Jurkat, Clone E6-1 (cell line): ENCODE measurements at regions not wholly inside any gene's neighbourhood (a gene's known extent, or its start where the extent isn't known, plus 50 kb on each side); places are given as distances from the start of the nearest gene placed in this dataset.

Experiments used
- DNase-seq: peaks from one replicate; pipeline ENCODE4 v3.0.0-alpha.2; 2011; ENCODE audit warnings: low read depth, low spot score
- H3K4me3 ChIP-seq: 2 replicates; pipeline ENCODE4 v1.5.1; 2011; ENCODE audit warnings: mild to moderate bottlenecking, low read length, control low read depth, moderate library complexity

DNA sequence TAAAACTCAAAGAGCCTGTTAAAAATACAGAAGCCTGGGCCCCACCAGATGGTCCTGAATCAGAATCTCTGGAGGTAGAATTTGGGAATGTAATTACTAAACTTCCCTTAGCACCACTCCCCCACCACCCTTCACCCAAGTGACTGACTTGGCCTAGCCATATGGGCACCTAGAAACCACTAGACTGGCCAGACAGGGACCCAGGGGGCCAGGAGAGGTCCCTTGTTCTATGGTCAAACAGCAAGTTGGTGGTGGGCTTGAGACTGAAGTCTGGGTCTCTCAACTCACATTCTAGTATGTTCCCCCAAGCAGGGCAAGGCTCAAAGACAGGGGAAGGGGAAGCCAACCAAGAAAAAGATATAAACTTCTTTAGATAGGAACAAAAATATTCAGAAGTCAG, 301.5 kb upstream of the TLE3 start:
- DNase-seq, result no peak
- no peak overlapping the region for H3K4me3 ChIP-seq

DNA sequence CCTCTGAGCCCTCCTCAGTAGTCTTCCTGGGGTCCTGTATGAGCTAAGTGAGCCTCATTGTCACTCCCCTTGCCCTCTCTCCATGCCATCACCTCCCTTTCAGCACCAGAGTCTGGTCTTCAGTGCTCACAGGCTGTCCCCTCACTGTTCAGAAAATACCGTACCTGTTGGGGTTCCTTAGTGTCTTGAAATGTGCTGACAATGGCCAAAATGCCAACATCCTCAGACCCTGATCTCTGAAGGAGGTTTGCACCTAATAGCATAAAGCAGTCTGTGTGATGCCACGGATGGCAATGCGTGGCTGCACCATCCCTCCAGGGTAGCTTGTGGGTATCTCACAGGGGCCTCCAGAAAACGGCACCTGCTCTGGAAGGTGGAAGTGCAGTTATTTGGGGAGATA, 301.0 kb upstream of the TLE3 start:
- H3K4me3 ChIP-seq, result no peak overlapping the region
- DNase-seq, result no peak

DNA sequence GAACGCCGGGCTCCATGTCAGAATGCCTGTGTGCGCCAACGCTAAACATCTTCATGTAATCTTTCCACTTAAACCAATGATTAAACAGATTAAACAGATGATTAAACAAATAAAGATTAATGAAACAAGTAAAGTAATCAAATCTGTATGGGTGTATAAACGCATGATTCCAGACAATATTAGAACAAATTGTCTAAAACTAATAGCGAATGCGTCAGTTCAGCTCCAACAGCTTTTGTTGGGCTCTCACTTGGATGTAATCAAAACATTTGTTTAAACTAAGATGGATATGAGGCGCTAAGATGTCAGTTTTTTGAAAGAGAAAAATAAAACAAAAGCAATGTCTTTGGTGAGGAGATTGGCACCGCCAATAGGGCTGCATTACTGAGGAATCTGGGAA, 299.1 kb upstream of the TLE3 start:
- no peak overlapping the region for H3K4me3 ChIP-seq
- no peak for DNase-seq

DNA sequence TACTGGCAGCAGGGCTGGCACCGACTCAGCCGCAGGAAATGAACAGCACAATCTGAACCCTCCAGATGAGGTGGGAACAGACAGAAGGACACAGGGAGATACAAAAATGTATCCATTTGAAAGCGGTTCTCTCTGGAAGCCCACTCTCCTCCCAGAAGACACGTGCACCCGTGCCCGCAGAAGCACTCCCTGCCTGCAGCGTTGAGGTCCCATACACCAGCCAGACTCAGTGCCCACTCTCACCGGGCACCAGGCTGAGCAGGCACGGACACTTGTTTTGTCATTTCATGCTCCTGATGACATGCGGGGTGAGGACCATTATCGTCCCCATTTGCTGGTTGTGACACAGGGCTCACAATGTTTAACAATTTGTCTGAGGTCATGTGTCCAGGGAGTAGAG, 297.4 kb upstream of the TLE3 start:
- DNase-seq, result no peak

DNA sequence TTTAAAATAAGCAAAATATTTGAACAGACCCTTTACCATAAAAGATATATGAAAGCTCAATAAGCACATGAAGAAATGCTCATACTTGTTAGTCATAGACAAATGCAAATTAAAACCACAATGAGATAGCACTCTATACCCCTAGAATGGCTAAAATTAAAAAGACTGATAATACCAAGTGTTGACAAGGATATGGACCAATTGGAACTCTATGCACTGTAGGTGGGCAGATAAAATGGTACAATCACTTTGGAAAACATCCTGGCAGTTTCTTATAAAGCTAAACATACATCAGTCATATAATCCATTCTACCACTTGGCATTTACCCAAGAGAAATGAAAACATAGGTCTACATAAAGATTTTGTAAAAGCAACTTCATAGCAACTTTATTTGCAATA, 293.0 kb upstream of the TLE3 start:
- DNase-seq, result no peak
- no peak overlapping the region for H3K4me3 ChIP-seq

More for the DNA sequence above, 297.4 kb upstream of the TLE3 start:
- no peak overlapping the region for H3K4me3 ChIP-seq

DNA sequence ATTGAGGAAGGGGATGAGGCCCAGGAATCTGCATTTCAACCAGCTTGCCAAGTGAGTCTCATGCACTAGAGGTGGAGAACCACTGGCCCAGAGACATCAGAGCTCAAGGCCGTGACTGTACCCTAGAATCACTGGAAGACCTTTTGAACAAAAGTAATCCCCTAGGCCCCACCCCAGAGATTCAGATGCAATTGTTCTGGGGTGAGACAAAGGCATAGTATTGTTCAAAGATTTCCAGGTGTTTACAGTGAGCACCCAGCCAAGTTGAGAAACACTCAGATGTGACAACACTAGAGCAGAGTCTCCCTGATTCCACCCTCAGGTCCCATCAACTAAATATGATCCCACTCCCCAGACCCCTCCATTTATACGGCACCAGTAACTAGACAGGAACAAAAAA, 290.3 kb upstream of the TLE3 start:
- H3K4me3 ChIP-seq, result no peak overlapping the region
- DNase-seq, result no peak

DNA sequence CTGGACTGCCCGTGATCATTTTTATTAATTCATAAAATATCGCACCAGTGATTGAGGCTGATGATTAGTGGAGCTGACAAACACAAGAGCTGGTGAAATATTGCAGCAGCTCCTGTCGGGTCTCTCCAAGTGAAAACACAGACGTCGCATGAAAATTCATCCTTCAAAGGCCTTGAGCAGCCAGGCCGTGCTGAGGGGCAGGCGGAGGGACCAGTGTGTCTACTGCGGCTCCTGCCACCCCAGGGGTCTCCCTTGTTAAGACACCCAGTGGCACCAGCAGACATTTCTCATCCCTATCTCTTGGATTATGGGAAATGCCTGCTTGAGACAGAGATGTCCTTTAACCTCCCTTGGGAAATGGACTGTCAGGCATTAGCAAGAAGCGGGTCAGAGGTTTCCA, 289.4 kb upstream of the TLE3 start:
- no peak overlapping the region for H3K4me3 ChIP-seq
- no peak for DNase-seq

DNA sequence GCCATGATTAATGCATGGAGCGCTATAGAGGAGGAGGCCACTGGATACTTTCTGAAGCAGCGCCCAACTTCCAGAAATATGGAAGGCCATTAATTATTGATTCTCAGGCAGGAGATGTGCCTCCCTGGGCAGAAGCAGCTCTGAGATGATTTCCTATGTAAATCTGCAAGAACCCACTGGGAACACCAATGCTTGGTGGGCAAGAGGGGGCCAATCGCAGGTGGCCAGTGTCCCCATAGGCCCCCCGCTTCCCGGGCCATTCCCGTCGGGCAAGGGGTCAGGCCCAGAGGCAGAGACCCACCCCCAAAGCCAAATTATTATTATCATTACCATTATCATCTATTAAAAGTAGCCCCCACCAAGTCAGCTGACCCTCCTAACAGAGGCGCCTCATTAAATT, 288.0 kb upstream of the TLE3 start:
- no peak for DNase-seq
- no peak overlapping the region for H3K4me3 ChIP-seq

DNA sequence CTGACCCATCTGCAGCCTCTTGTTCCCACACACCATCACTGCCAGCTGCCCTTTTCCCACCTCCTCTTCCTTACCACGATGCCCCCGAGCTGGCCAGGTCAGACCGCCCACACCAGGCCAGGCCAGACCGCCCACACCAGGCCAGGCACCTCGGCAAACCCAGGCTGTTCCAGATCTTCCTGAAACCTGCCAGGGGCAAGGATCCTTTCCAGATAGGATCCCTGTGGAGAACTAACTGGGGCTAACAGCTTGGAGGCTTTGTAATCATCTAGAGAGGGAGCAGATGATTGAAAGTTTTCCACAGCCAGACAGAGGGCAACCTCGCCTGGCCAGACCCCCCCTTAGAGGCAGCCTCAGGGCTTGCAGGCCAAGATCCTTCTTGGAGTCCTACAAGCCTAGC, 287.3 kb upstream of the TLE3 start:
- DNase-seq, result no peak
- no peak overlapping the region for H3K4me3 ChIP-seq

DNA sequence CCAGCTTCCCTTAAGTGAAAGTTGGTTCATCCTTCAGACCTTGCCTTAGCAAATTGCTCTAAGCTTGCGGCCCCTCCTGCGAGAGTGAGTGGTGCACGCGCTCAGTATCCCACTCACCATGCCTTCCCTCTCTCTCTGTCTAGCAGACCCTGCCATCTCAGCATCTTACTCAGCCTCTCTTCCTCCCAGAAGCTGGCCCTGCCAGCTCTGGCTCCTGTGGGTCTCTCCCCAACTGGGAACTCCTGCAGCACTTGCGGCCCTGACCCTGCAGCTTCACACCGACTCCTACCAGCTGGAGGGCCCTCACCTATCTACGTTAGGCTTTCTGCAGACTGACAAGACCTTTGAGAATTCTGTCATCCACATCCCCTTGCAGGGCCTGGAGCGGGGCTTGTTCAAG, 286.1 kb upstream of the TLE3 start:
- no peak for DNase-seq
- no peak overlapping the region for H3K4me3 ChIP-seq

DNA sequence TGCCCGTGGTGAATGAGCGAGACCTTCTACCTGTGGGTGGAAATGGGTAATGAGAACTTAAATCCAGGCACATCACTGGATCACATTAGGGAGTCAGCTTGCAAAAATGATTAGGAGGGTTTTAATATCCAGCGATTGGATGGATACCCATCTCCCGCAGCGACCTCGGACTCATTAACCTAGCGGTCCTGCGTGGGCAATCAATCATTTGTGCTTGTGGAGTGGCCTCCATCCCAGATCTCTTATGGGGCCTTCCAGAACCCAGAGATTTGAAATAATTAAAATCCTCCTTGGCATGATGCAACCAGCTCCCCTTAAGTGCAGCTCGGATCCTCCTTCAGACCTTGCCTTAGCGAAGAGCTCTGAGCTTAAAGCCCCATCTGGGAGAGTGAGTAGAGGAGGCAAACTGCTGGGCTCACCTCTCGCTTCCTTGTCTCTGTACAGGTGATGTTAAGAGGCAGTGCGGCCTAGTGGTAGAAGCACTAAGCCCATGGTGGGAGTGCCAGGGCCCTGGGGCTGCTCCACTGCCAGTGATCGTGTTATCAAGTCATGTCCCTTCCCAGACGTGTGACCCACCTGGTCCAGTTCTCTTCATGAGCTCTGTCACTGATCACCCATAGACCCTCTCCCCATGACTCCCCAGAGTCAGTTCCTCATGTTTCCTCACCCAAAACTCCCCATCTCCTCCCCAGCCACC, 285.2 kb upstream of the TLE3 start:
- no peak for DNase-seq

DNA sequence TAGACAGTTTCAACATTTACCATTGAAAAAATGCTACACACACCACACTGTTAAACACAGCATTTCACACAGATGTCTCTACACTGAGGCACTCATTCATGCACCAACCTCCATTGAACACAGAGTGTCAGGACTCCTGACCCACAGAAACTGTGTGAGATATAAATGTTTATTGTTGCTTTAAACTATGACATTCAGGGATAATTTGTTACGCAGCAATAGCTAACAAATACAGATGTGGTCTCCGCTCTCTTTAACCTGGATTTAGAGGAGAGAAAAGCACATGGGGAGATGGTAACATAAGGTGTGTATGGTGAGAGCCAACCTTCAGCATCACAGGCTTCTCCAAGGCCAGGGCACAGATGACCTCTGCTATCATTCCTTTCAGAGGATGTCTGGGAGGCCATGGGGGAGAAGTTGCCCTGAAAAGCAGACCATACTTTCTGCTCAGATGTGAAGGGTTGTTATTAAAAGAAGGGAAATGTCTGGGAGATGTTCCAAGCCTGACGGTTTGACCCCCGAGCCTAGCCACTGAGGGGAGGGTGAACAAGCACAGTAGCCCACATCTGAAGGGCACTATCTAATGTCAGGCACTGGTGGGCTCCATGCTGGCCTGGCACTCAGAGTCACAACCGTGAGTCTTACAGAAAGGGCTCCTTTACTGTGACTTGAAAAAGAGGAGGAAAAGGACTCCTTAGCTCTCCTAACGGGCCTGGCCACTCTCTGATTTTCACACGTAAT, 284.5 kb upstream of the TLE3 start:
- no peak for DNase-seq
- H3K4me3 ChIP-seq, result no peak overlapping the region

More for the DNA sequence above, 285.2 kb upstream of the TLE3 start:
- no peak overlapping the region for H3K4me3 ChIP-seq

DNA sequence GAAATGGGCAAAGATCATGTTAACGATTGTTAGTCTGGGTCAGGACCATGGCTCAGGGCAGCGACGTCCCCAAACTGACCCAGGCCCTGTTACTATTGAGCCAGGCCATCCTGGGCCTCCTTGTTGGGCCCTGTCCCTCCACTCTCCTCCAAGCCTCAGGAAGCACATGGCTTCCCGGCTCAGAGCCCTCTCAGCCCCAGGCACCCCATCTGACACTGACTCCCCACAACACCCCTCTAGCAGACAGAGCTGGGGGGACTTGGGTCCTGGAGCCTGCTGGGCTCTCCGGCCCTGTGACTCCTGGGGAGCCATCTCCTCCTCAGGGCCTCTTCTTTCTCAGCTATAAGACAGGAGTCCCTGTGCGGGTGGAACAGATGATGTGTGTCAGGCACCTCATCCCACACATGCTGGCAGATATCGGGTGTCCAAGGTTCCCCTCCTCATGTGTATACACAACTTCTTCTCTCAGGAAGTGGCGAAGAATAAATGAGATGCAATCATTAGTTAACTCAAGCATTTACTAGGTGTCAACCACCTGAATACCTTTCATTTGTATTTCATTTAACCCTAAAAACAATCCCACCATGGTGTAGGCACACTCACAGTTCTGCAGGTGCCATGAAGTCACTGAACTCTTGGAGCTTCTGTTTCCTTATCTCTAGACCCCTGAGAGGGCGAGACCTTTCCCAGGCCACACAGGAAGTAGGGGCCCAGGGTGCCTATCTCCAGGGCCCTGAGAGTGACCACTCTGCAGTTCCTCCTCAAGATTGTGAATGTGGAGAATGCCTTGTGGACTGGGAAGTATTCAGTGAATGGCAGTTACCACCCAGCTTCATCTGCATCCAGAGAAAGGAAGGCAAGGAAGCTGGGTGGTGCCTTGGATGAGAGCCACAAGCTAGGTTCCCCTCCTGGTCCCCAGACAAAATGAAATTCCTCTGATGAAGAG, 282.5 kb upstream of the TLE3 start:
- no peak for DNase-seq
- H3K4me3 ChIP-seq, result no peak overlapping the region

DNA sequence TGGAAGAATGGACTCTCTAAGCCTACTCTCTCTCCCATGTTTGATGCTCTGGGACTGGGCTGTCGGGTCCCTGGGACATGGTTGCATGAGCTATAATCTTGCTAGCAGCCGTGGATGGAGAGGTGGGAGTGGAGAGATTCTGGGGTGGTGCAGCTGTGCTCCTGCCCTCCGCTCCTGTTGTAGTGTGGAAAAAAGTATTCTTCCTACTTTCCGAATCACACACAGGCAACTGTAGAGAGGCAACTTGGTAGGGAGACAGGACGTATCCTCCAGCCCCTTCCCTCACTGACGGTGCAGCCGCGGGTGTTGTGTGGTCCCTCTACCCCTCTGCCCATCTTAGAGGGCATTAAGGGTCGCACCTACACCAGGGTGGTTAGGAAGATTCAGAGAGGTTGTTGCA, 281.4 kb upstream of the TLE3 start:
- no peak for DNase-seq
- no peak overlapping the region for H3K4me3 ChIP-seq

DNA sequence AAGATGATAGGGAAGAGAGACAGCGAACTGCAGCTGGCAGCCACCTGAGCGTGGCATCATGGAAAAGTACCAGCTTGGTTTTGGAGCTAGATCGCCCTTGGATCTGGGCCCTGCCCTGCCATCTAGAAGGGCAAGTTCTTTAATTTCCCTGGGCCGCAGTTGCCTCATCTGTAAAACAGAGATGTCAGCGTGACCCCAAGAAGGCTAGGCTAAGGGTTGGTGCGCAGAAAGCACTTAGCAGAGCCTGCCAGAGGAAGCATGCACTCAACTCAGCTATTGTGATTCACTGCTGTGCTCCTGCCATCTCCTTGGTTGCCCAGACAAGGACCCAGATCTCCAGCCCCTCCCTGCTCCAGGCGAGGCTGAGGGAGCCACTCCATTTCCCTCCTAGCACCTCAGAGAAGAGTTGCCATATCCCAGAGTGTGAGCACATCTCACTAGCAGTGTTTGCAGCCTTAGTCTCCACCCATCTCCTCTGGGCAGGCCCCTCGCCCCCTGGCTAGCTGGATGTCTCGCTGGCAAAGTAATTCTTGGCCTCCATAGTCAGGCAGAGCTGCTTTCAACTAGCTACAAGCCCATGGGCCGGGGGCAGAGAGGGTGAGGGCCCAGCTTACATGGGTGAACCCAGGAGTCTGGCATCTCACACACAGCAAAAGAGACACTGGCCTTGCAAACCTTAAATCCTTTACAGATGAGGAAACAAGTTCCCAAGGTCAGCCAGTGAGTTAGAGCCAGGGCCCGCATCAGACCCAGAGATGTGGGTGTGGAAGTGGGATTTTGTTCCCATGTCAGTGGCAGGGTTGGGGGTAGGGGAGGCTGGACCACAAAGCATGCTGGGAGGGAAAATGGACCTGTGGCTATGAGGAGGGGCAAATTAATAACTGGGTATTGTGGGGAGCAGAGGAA, 280.7 kb upstream of the TLE3 start:
- no peak overlapping the region for H3K4me3 ChIP-seq
- no peak for DNase-seq

DNA sequence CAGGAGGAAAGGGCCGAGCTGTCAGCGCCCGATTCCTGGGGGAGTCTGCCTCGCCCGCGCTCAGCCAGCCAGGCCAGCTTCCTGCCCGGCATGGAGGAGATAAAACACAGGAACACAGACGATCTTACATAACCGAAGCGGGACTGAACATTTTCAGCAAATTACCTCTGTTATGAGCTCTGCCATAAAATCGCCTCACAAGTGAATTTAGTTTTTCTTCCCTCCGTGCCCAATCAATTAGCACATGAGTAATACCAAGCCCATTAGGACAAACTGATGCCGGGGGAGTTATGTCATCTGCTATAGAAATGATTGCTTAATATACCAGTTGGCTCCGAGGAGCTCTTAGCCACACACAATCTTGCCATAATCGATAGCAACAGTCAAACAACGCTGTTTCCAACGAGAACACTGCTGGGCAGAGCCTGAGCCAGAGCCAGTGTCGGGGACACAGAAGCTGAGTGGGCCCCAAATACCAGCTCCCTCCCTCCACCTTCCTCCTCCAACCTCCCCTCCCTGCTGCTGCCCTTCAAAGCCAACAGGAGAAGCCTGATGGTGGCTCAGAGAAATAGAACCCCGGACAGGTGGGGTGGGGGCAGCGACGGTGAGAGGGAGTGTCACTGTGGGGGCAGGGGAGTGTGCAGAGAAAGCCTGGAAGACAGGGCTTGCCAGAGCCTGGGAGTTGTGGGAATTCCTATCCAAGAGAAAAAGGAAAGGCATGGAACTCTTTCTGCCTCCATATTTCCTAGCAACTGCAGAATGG, 279.4 kb upstream of the TLE3 start:
- no peak overlapping the region for H3K4me3 ChIP-seq
- DNase-seq, result no peak

DNA sequence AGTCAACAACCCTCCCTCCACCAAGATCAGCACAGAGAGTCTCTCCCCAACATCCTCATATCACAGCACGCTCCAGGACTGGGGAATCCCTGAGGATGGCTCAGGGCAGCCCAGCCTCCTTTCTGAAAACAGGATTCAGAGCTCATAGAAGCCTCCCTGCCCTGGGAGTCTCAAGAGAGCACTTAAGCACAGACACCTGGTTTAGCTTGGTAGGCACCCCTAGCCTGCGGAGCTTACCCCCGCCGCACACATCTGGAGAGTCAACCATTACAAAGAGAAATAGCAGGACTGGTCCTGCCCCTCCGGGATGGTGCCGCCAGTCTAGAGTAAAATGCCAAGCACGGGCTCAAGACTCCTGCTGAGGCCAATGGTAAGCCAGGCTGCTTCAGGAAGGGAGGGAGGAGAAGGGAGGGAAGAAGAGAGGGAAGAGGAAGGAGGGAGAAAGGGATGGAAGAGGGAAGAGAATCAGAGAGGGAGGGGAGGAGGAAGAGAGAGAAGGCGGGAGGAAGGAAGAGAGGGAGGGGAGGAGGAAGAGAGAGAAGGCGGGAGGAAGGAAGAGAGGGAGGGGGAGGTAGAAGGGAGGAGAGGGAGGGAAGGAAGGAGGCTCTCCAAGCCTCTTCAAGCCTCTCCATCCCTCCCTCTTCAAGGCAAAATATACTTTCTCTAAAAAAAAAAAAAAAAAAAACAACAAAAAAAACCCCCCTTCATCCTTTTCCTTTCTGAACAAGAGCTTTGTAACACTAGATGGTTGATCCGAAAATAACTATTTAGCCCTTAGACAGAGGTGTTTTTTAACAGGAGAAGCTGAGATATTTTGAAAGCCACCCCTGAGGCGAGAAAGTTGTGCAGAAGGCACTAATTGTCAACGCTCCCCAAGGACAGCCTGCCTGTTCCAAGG, 278.6 kb upstream of the TLE3 start:
- no peak overlapping the region for H3K4me3 ChIP-seq
- no peak for DNase-seq
